Fibroblast of the aortic adventitia (primary cell): ENCODE measurements at regions not wholly inside any gene's neighbourhood (a gene's known extent, or its start where the extent isn't known, plus 50 kb on each side); places are given as distances from the start of the nearest gene placed in this dataset.

ENCODE experiments used
- DNase-seq: peaks from one replicate; pipeline ENCODE4 v3.0.0-alpha.2; 2010; ENCODE audit warnings: low read depth
- H3K4me3 ChIP-seq: 2 replicates; pipeline ENCODE4 v1.5.1; 2011; ENCODE audit warnings: low read depth, mild to moderate bottlenecking, control low read depth, low read length, moderate library complexity
- CTCF ChIP-seq: IDR thresholded peaks from 2 replicates; pipeline ENCODE4 v1.5.1; 2011; ENCODE audit warnings: mild to moderate bottlenecking, low read length, control low read depth, inconsistent platforms; ENCODE audit not compliant: insufficient read depth

GRCh38 chr6:21506126-21506525 lies 87.4 kb upstream of the SOX4 start:
- DNase-seq: no peak
- H3K4me3 ChIP-seq: no peak overlapping the region
- TF ChIP-seq CTCF: no peak

- DNase-seq: no peak
- no peak overlapping the region for H3K4me3 ChIP-seq
- no peak for TF ChIP-seq CTCF
These were observed 85.7 kb upstream of the SOX4 start for GRCh38 chr6:21507811-21508210.

- TF ChIP-seq CTCF: no peak
- DNase-seq: no peak
- H3K4me3 ChIP-seq: no peak overlapping the region
These were observed 84.8 kb upstream of the SOX4 start for GRCh38 chr6:21508753-21509152.

- DNase-seq: no peak
- H3K4me3 ChIP-seq: no peak overlapping the region
- TF ChIP-seq CTCF: no peak
These were observed 81.5 kb upstream of the SOX4 start for GRCh38 chr6:21511891-21512550.

- TF ChIP-seq CTCF: no peak
- H3K4me3 ChIP-seq: no peak overlapping the region
- no peak for DNase-seq
These were observed 79.3 kb upstream of the SOX4 start for GRCh38 chr6:21514288-21514687.

- DNase-seq: no peak
These were observed 75.2 kb upstream of the SOX4 start for GRCh38 chr6:21518317-21518716.

More at GRCh38 chr6:21518317-21518716, 75.2 kb upstream of the SOX4 start:
- H3K4me3 ChIP-seq: no peak overlapping the region
- no peak for TF ChIP-seq CTCF
